Cardiac muscle cell (in vitro differentiated cells and primary cell): ENCODE measurements at regions not wholly inside any gene's neighbourhood (a gene's known extent, or its start where the extent isn't known, plus 50 kb on each side); places are given as distances from the start of the nearest gene placed in this dataset.
A peak's percentile ranks its signal among the peaks of the same experiment; 100 is the strongest.
"Not testable (repeated sequence)": the region's sequence is repeated elsewhere in the genome, so short reads cannot be mapped to it uniquely, and the experiment has no call there.

Source experiments
- DNase-seq, 2 donors: peaks; one replicate each; pipeline versions ENCODE4 v3.0.0 to v3.0.0-alpha.2; 2010 to 2017; ENCODE audit warnings: low read depth in 1 of 2, low spot score in 1 of 2
- H3K27ac ChIP-seq: fragments of 200-600 bp; sonication (generic); 2 replicates; pipeline ENCODE4 v1.5.1; 2016
- H3K27me3 ChIP-seq: fragments of 200-600 bp; sonication (generic); 2 replicates; pipeline ENCODE4 v1.6.0; 2016; ENCODE audit warnings: control low read depth
- H3K36me3 ChIP-seq: fragments of 200-600 bp; sonication (generic); 2 replicates; pipeline ENCODE4 v1.5.1; 2016; ENCODE audit warnings: control low read depth
- H3K4me1 ChIP-seq: fragments of 200-600 bp; sonication (generic); 2 replicates; pipeline ENCODE4 v1.8.1; 2017; ENCODE audit warnings: low read depth, mild to moderate bottlenecking, mixed run types
- H3K4me3 ChIP-seq: fragments of 200-600 bp; sonication (generic); 2 replicates; pipeline ENCODE4 v1.5.1; 2016; ENCODE audit warnings: mild to moderate bottlenecking
- H3K9me3 ChIP-seq: fragments of 200-600 bp; sonication (generic); 2 replicates; pipeline ENCODE4 v1.5.1; 2017; ENCODE audit warnings: low read depth, mild to moderate bottlenecking, control low read depth
- CTCF ChIP-seq: IDR thresholded peaks from 2 replicates; pipeline ENCODE4 v1.5.1; 2012; ENCODE audit warnings: low read depth, mild to moderate bottlenecking, low read length

GRCh38 chr2:128604045-128604444 lies 285.4 kb upstream of the HS6ST1 start:
- Histone ChIP-seq H3K9me3 (no peaks in the 10 kb centered on the region), H3K4me3 (no peak overlapping the region), H3K27ac (no peak overlapping the region), H3K36me3 (no peaks in the 10 kb centered on the region), H3K27me3 (peaks cover 61% of the 10 kb centered on the region), H3K4me1 (no peaks in the 10 kb centered on the region)
- TF ChIP-seq CTCF: no peak
- no peak for DNase-seq

- not testable (repeated sequence) for H3K9me3 ChIP-seq, H3K4me3 ChIP-seq, H3K36me3 ChIP-seq, H3K27ac ChIP-seq, DNase-seq, H3K4me1 ChIP-seq
- peaks cover 61% of the 10 kb centered on the region for H3K27me3 ChIP-seq
Measured at GRCh38 chr2:128604581-128604980, 285.9 kb upstream of the HS6ST1 start.

GRCh38 chr2:128605421-128605820 lies 286.8 kb upstream of the HS6ST1 start:
- Histone ChIP-seq H3K9me3 (no peaks in the 10 kb centered on the region), H3K27ac (no peak overlapping the region), H3K27me3 (peaks cover 62% of the 10 kb centered on the region), H3K36me3 (no peaks in the 10 kb centered on the region), H3K4me1 (no peaks in the 10 kb centered on the region), H3K4me3 (no peak overlapping the region)
- TF ChIP-seq CTCF: no peak
- DNase-seq: no peak

GRCh38 chr2:128605931-128606330 lies 287.3 kb upstream of the HS6ST1 start:
- Histone ChIP-seq H3K36me3 (no peaks in the 10 kb centered on the region), H3K4me1 (no peaks in the 10 kb centered on the region), H3K27ac (no peak overlapping the region), H3K27me3 (peaks cover 64% of the 10 kb centered on the region), H3K4me3 (no peak overlapping the region), H3K9me3 (no peaks in the 10 kb centered on the region)
- no peak for DNase-seq
- no peak for TF ChIP-seq CTCF

DNA sequence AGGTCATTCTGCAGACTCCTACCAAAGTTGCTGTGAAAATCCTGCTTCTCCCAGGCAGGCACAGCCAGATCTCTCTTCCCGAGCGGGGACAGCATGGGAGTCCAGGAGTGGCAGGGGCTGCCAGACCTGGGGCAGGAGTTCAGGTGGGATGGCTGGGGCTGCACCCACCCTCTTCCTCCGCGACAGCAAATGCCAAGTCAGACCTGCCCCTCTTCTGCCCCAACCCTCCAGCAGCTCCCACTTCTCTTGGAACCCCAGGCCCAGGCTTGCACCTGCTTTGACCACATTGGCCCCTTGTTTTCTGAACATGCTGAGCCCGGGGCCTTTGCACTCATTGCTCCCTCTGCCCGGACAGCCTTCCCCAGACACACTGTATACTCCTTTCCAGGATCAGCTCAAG lies 288.2 kb upstream of the HS6ST1 start:
- Histone ChIP-seq H3K27ac (no peak overlapping the region), H3K27me3 (peaks cover 60% of the 10 kb centered on the region), H3K9me3 (no peaks in the 10 kb centered on the region), H3K4me3 (no peak overlapping the region), H3K36me3 (no peaks in the 10 kb centered on the region), H3K4me1 (no peaks in the 10 kb centered on the region)
- TF ChIP-seq CTCF: no peak
- no peak for DNase-seq

- H3K27ac ChIP-seq: no peak overlapping the region
- DNase-seq: peak in 1 of 2 donors; percentile 20
- H3K4me3 ChIP-seq: no peak overlapping the region
- no peaks in the 10 kb centered on the region for H3K4me1 ChIP-seq
- peaks cover 61% of the 10 kb centered on the region for H3K27me3 ChIP-seq
- H3K9me3 ChIP-seq: no peaks in the 10 kb centered on the region
- TF ChIP-seq CTCF: no peak
- no peaks in the 10 kb centered on the region for H3K36me3 ChIP-seq
Measured at GRCh38 chr2:128607440-128607839, 288.8 kb upstream of the HS6ST1 start.
